GM23248 (cell line): ENCODE measurements at regions not wholly inside any gene's neighbourhood (a gene's known extent, or its start where the extent isn't known, plus 50 kb on each side); places are given as distances from the start of the nearest gene placed in this dataset.

Experiments used
- DNase-seq: peaks from one replicate; pipeline ENCODE4 v3.0.0-alpha.2; 2015
- H2AFZ ChIP-seq: fragments of 200-600 bp; sonication (generic); 2 replicates; pipeline ENCODE4 v1.6.1; 2016; ENCODE audit warnings: antibody characterized with exemption
- H3F3A ChIP-seq: fragments of 200-600 bp; sonication (generic); 2 replicates; pipeline ENCODE4 v1.6.1; 2016; ENCODE audit warnings: mild to moderate bottlenecking, antibody characterized with exemption, mixed run types; ENCODE audit not compliant: insufficient read depth
- H3K27ac ChIP-seq: fragments of 200-600 bp; sonication (generic); 2 replicates; pipeline ENCODE4 v1.5.1; 2016; ENCODE audit warnings: mild to moderate bottlenecking
- H3K27me3 ChIP-seq: fragments of 200-600 bp; sonication (generic); replicated peaks from 2 replicates; pipeline ENCODE4 v1.6.1; 2016; ENCODE audit warnings: mild to moderate bottlenecking; ENCODE audit not compliant: insufficient read depth
- H3K36me3 ChIP-seq: fragments of 200-600 bp; sonication (generic); 2 replicates; pipeline ENCODE4 v1.6.1; 2016; ENCODE audit warnings: low read depth, mild to moderate bottlenecking
- H3K4me1 ChIP-seq: fragments of 200-600 bp; sonication (generic); 2 replicates; pipeline ENCODE4 v1.6.1; 2016; ENCODE audit warnings: mild to moderate bottlenecking; ENCODE audit not compliant: insufficient read depth
- H3K4me2 ChIP-seq: fragments of 200-600 bp; sonication (generic); one replicate; pipeline ENCODE4 v1.6.1; 2016; ENCODE audit warnings: mild to moderate bottlenecking; ENCODE audit not compliant: unreplicated experiment
- H3K4me3 ChIP-seq: fragments of 200-600 bp; sonication (generic); 2 replicates; pipeline ENCODE4 v1.5.1; 2016; ENCODE audit warnings: mild to moderate bottlenecking
- H3K79me2 ChIP-seq: fragments of 200-600 bp; sonication (generic); 2 replicates; pipeline ENCODE4 v1.6.1; 2016; ENCODE audit warnings: mild to moderate bottlenecking; ENCODE audit not compliant: insufficient read depth
- H3K9ac ChIP-seq: fragments of 200-600 bp; sonication (generic); 2 replicates; pipeline ENCODE4 v1.6.1; 2016; ENCODE audit warnings: mild to moderate bottlenecking
- H3K9me2 ChIP-seq: fragments of 200-600 bp; sonication (generic); 2 replicates; pipeline ENCODE4 v1.6.1; 2016; ENCODE audit warnings: mixed run types, mild to moderate bottlenecking, moderate library complexity; ENCODE audit not compliant: insufficient read depth
- H3K9me3 ChIP-seq: fragments of 200-600 bp; sonication (generic); one replicate; pipeline ENCODE4 v1.6.1; 2017; ENCODE audit warnings: low read depth
- H4K20me1 ChIP-seq: fragments of 200-600 bp; sonication (generic); 2 replicates; pipeline ENCODE4 v1.6.0; 2016; ENCODE audit not compliant: insufficient read depth
- EZH2 ChIP-seq: fragments of 200-600 bp; sonication (generic); IDR thresholded peaks from 2 replicates; pipeline ENCODE4 v1.6.1; 2018; ENCODE audit warnings: antibody characterized with exemption, mild to moderate bottlenecking; ENCODE audit not compliant: insufficient read depth, poor library complexity, severe bottlenecking
- EZH2phosphoT487 ChIP-seq: fragments of 200-600 bp; sonication (generic); IDR thresholded peaks from 2 replicates; pipeline ENCODE4 v1.6.1; 2018; ENCODE audit warnings: antibody characterized with exemption, moderate library complexity, mild to moderate bottlenecking, low read depth; ENCODE audit not compliant: insufficient read depth
- WGBS, 2 experiments: methylation state at CpG; one replicate each; pipeline ENCODE4 v1.1.6; 2015 to 2017; ENCODE audit warnings: low lambda C conversion rate in 2 of 2, low coverage in 1 of 2; ENCODE audit errors: missing lambda C conversion rate in 2 of 2; 5-methylcytosine and 5-hydroxymethylcytosine counted together
- in situ Hi-C: fragments of 300-500 bp; cut with MboI; formaldehyde crosslinking; loops from 2 replicates; pipeline ENCODE4 v1.15.0; 2020

DNA sequence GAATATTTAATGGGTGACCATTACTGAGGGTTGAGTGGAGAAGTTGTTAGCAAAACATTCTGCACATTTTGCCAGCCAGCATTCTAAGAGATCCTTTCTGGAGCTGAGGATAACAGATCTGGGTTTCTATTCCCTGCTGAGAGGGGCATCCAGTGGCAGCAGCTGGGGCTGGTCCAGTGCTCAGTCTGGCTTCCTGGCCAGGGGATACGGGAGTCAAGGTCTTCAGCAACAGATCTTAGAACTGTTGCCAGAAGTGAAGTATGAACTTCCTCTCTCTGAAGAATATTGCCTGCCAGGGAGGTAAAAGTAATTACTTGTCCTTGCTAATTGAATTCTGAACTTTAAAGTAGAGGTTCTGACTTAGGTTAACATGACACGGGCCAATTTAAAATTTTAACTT, 568.4 kb downstream of the REEP3 start:
- Histone ChIP-seq H3K9me3 (no peaks in the 10 kb centered on the region), H3F3A (no peaks in the 10 kb centered on the region), H3K4me2 (no peak overlapping the region), H3K36me3 (no peaks in the 10 kb centered on the region), H3K4me1 (no peaks in the 10 kb centered on the region), H3K79me2 (no peaks in the 10 kb centered on the region), H3K9ac (no peak overlapping the region), H3K27me3 (no peaks in the 10 kb centered on the region), H4K20me1 (no peaks in the 10 kb centered on the region), H3K27ac (no peak overlapping the region), H3K4me3 (no peak overlapping the region), H3K9me2 (no peaks in the 10 kb centered on the region), H2AFZ (no peak overlapping the region)
- DNase-seq = no peak
- TF ChIP-seq EZH2phosphoT487 = no peak
- TF ChIP-seq EZH2 = no peak
- 0 to 6% methylated on average over 2 of the region's 2 CpGs for WGBS, 2 experiments
- in situ Hi-C loops = no loop called here

DNA sequence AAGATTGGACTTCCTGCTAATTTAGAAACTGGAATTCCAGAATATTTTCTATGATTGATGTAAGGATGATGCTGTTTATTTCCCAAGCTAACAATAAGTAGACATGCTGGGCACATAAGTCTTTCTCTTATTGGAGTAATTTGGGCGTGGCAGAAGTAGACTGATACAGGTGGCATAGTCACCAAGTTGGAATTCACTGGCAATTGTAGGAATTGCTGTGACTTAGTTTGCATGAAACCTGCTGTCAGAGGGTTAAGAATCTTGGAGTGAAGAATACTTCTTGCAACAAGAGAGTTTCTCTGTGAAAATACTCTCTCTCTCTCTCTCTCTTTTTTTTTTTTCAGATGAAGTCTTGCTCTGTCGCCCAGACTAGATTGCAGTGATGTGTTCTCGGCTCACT, 569.7 kb downstream of the REEP3 start:
- Histone ChIP-seq H3K79me2 (no peaks in the 10 kb centered on the region), H3F3A (no peaks in the 10 kb centered on the region), H3K27me3 (no peaks in the 10 kb centered on the region), H3K9me3 (no peaks in the 10 kb centered on the region), H3K27ac (no peak overlapping the region), H3K9ac (no peak overlapping the region), H3K36me3 (no peaks in the 10 kb centered on the region), H3K4me3 (no peak overlapping the region), H3K4me1 (no peaks in the 10 kb centered on the region), H3K4me2 (no peak overlapping the region), H2AFZ (no peak overlapping the region), H4K20me1 (no peaks in the 10 kb centered on the region), H3K9me2 (no peaks in the 10 kb centered on the region)
- no peak for TF ChIP-seq EZH2
- TF ChIP-seq EZH2phosphoT487 = no peak
- 30 to 31% methylated on average over 3 of the region's 3 CpGs for WGBS, 2 experiments
- in situ Hi-C loops = no loop called here
- no peak for DNase-seq

DNA sequence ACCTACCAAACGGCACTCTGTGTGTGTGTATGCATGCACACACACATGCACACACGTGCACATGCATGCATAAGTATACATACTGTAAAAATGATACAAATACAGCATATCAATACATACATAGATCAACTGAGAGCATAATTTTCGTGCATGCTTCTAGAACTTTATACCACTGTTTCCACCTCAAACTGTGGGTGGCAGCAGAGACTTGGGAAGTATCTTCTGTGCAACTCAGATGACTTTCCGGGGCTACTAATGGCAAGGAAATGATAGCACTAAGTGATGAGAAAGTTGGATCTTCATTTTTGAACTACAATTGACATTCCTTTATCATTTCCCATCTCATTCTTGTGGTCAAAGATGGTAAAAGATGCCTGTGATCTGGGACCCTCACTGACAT, 570.7 kb downstream of the REEP3 start:
- H3K4me1 ChIP-seq = no peaks in the 10 kb centered on the region
- TF ChIP-seq EZH2phosphoT487 (no peak), EZH2 (no peak)
- 2% methylated on average over 4 of the region's 4 CpGs for WGBS, 2 experiments

DNA sequence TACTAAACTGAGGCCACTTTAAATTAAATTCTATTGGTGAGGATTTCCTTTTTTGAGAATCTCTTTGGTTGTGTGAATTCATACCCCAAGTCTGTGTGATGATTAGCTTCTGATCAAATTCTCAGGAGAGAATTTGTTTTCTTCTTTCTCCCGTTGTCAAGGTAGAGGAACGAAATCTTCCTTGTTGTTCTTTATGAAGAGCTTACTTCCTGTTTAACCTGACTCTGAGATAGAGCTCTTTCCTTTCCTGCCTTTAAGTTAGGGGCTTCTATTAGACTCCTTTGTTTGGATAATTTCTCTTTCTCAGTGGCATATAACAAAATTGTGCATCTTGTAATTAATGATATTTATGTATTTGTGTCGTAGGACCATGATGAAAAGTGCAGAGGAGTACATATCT, 572.1 kb downstream of the REEP3 start:
- no peak overlapping the region for H3K4me3 ChIP-seq
- H3K9me2 ChIP-seq = no peaks in the 10 kb centered on the region
- no peak overlapping the region for H2AFZ ChIP-seq
- no peaks in the 10 kb centered on the region for H3F3A ChIP-seq
- TF ChIP-seq EZH2 (no peak), EZH2phosphoT487 (no peak)
- H3K9ac ChIP-seq = no peak overlapping the region
- H3K27me3 ChIP-seq = no peaks in the 10 kb centered on the region
- H3K4me1 ChIP-seq = no peaks in the 10 kb centered on the region
- WGBS, 2 experiments = 13 to 15% methylated on average over 3 of the region's 3 CpGs
- H3K79me2 ChIP-seq = no peaks in the 10 kb centered on the region
- in situ Hi-C loops = no loop called here
- H3K9me3 ChIP-seq = no peaks in the 10 kb centered on the region
- no peak overlapping the region for H3K4me2 ChIP-seq
- no peaks in the 10 kb centered on the region for H3K36me3 ChIP-seq
- no peaks in the 10 kb centered on the region for H4K20me1 ChIP-seq
- no peak for DNase-seq
- no peak overlapping the region for H3K27ac ChIP-seq

More for the DNA sequence above, 570.7 kb downstream of the REEP3 start:
- H3K27me3 ChIP-seq = no peaks in the 10 kb centered on the region
- in situ Hi-C loops = no loop called here
- H4K20me1 ChIP-seq = no peaks in the 10 kb centered on the region
- H3K36me3 ChIP-seq = no peaks in the 10 kb centered on the region
- no peak overlapping the region for H3K9ac ChIP-seq
- H3F3A ChIP-seq = no peaks in the 10 kb centered on the region
- H3K9me3 ChIP-seq = no peaks in the 10 kb centered on the region
- no peak overlapping the region for H3K4me2 ChIP-seq
- no peaks in the 10 kb centered on the region for H3K9me2 ChIP-seq
- peak; percentile 2 for DNase-seq
- H3K27ac ChIP-seq = no peak overlapping the region
- no peaks in the 10 kb centered on the region for H3K79me2 ChIP-seq
- H3K4me3 ChIP-seq = no peak overlapping the region
- no peak overlapping the region for H2AFZ ChIP-seq

DNA sequence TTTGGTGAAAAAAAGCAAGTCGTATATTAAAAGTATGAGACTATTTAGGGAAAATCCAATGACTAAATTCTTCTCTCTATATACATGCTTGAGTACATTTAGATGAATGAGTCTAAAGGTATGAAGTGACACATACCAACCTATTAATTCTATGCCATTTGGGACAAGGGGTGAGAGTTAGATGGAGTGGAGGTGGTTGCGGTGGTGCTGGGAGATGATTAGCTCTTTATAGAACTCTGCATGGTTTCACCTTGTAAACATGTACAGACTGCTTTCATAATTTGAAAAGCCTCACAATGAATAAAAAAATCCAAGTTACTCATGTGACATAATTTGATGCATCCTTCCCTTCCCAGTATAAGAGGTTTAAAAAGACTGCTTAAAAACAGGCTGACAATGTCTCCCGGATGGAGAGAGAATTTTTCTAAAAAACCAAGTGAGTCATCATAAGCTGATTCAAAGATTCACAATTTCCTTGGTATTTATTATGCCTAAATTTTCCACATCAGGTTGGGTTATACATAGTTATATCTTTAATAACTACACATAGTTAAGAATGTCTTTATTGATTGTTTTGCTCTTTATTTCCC, 572.8 kb downstream of the REEP3 start:
- TF ChIP-seq EZH2phosphoT487 (no peak), EZH2 (no peak)
- 46 to 51% methylated on average over 3 of the region's 3 CpGs for WGBS, 2 experiments
- Histone ChIP-seq H2AFZ (no peak overlapping the region), H3K9me3 (no peaks in the 10 kb centered on the region), H3K27ac (no peak overlapping the region), H3K9me2 (no peaks in the 10 kb centered on the region), H3K36me3 (no peaks in the 10 kb centered on the region), H3K4me2 (no peak overlapping the region), H3K4me3 (no peak overlapping the region), H3K79me2 (no peaks in the 10 kb centered on the region), H3K9ac (no peak overlapping the region), H3K27me3 (no peaks in the 10 kb centered on the region), H3F3A (no peaks in the 10 kb centered on the region), H3K4me1 (no peaks in the 10 kb centered on the region), H4K20me1 (no peaks in the 10 kb centered on the region)
- in situ Hi-C loops = no loop called here
- no peak for DNase-seq
